GM21447 (cell line): ENCODE measurements at regions not wholly inside any gene's neighbourhood (a gene's known extent, or its start where the extent isn't known, plus 50 kb on each side); places are given as distances from the start of the nearest gene placed in this dataset.

Experiments used
- ATAC-seq: cut with Tn5 transposase; IDR thresholded peaks from one replicate; pipeline ENCODE4 v1.9.1; 2021; ENCODE audit not compliant: unreplicated experiment

DNA sequence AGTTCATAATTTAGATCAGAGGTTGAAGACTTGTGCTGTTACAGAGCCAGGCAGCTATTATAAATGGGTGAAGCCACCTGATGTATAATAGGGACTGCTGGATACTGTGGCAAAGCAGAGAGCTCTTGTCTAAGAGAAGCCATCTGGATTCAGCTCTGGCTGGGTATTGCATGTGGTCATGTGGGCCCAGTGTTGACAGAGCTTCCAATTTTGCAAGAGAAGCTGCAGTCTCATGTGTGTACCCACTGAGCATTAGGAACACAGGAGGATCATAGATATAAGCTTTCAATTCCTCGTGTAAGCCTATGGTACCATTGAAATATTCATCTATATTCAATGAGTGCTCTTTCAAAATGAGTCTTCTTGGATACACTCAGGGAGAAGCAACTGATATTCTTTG lies 303.9 kb upstream of the SLCO3A1 start:
- no peak for ATAC-seq

DNA sequence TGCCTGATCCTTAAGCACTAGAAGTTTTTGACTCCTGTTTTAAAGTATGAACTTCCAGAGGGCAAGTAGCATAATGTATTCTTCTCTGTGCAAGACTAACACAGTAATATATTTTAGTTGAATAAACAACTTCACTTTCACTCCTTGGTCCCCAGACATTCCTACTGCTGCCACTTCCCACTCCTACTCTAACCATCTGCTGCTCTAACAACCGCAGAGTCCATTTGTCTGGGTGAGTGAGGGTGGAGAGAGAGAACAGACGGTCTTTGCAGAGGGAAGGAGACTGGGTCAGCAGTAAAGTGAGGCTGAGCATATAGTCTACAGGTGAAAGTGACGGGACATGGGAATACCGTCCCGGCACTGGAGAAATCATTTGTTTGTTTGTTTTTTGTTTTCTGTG lies 301.0 kb upstream of the SLCO3A1 start:
- no peak for ATAC-seq

DNA sequence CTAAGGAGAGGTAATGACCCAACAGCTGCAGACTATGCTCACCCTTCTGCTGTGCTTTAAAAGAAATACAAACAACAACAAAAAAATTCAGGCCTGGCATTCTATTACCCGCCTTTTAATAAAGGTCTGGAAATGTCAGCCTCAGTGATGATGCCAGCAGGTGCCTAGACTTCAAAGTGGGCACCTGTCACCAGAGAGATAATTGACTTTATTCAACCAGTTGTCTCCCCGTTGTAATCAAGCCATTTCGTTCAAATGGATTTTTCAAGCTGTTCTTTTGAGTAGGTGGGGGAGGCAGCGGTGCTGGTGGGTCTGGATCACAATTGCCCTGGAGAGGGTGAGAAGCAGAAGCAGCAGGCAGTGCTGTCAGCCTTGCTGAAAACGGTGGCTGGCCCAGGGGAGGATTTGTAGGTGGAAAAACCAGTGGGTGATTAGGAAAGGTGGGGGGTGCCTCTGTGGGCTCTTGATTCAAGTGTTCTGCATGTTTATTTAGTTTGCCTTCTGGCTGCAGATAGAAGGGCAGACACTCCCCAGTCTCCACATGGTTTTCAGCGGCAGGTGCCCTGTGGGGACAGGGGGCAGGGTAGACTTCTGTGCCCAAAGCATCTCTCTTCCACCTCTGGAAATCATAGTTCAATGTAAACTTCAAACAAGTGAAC lies 300.2 kb upstream of the SLCO3A1 start:
- ATAC-seq, result no peak

DNA sequence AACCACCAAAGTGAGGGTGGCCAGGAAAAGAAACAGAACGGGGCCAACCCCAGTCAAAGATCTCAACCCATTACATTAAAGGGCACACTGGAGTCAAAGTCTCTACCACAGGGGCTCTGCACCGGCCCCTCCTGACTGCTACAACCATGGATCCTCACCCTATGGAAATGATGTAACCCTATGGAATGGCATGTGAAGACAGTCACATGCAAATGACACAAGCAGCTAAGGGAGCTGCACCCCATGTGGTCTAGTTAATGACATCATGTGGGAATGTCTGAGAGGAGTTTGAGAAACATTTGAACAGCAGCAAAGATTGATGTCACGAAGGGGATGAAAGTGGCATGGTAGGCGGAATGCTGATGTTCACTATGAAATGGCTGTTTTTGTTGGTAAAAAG lies 298.2 kb upstream of the SLCO3A1 start:
- ATAC-seq, result no peak

DNA sequence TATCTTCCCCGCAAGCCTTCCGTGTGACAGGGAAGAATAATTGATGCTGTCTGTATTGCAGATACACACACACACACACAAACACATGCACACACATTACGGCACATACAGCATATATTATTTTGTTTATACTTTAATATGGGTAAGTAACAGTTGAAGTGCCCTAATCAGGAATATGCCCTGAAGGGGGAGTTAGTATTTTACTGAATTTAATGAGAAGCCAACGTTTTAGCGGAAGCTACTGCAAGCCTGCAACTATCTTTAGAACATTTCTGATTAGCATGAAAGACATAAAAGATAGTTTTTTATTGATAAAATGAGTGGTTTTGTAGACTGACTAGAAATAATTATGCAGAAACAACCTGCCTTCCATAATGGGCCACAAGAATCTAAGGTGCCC lies 296.6 kb upstream of the SLCO3A1 start:
- ATAC-seq, result no peak

DNA sequence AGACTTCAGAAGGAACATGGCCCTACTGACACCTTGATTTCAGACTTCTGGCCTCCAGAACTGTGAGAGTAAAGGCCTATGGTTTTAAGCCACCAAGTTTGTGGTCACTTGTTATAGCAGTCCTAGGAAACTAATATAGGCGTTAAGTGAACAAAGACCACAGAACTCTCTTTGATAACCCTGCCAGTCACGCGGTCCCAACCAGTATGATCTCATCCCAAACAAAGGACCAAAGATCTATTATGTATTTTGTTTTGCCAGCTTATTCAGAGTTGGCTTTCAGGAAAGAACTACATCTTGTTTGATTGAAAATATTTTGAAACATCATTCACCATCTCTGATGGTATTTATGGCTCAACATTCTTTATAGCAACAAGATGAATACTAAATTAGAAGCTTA lies 294.4 kb upstream of the SLCO3A1 start:
- ATAC-seq, result no peak

DNA sequence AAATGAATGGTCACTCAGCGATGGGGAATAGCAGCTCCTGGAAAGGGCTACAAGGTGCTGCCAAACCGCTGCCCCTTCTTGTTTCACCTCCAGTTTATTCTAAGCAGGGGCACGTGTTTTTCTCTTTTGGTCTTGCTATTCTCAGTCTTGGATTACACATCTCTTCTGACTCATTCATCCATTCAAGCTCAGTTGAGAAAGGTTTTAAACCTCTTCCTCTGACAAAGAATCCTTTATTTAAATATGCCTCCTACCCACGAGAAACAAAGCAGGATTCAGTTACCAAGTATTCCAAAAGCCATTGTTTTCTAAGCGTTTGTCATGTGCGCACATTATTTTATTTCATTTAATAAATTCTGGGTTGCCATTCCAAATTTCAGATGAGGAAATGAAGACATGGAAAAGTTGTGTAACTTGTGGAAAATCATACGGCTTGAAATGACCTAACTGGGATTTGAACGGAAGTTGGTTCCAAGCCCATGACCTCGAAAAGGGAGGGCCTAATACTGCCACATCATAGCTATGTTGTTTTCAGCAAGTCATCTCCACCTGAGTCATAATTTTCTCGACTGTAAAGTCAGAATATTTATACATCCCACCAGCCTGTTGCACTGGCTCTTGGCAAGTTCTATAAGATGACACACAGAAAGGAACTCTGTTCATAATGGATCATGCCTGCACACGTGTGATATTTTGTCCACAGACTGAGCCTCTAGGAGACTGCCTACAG lies 292.0 kb upstream of the SLCO3A1 start:
- ATAC-seq, result no peak

DNA sequence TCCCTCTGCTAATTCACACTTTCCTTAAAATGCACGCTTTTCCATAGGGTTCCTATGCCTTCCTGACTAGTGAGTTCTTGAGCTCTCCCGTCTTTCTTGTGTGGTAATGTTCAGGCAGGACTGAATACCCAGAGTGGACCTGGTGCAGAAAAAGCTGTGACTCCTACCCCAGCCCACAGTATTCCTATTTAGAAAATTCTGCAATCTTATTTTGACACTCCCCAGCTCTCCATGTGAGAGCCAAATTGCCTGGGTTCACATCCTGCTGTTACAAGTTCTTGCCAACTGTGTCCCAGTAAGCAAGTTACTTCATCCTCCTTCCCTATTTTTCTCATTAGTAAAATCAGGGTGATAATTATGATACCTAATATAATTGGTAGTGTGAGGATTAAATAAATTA lies 290.8 kb upstream of the SLCO3A1 start:
- no peak for ATAC-seq

DNA sequence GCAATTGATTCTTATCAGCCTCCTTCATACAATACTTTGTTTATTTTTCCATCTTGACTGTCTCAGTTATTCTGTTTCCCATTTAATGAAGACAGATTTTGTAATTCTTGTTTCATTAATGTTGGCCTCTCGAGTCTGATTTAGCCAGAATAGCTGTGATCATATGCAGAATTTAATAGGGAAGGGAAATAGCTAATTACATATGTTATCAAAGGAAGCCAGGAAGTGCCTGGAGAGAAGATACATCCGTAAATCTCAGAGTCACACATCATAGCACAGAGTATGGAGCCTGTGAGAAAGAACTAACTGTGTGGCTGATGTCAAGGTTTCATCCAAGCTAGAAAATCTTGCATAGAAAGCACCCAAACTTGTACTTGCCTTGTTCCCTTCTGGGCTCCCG lies 288.9 kb upstream of the SLCO3A1 start:
- no peak for ATAC-seq

DNA sequence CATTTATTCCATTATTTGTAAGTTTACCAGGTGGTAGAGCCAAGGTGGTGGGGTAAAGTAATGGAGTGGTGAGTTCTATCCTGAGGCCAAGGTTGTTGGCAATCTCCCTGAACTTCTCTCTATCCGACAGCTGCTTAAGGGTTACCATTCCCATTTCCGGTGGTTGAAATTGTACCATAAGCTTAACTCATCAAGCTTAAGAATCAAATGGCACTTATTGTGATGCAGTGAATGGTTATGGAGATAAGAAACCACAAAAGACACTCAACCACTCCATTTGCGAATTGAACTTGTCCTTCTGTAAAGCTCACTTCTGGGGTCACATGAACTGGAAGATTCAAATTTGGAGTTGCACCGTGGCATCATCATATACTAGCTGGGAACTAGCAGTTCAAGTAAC lies 287.4 kb upstream of the SLCO3A1 start:
- no peak for ATAC-seq

DNA sequence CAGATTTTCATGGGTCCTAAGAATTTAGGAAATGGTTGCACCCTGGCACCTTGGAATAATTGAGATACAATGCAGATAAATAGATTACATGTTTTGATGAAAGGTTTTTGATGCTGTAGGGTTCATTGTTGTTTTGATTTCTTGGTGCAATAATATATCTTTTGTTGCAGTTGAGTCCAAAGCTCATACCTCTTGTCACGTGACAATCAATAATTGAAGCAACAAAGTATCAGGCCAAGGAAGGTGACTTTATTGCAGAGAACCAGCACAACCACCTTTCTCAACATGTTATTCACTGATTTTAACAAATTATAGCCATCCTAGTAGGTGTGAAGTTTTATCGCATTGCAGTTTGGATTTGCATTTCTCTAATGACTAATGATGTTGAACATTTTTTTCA lies 285.5 kb upstream of the SLCO3A1 start:
- no peak for ATAC-seq

DNA sequence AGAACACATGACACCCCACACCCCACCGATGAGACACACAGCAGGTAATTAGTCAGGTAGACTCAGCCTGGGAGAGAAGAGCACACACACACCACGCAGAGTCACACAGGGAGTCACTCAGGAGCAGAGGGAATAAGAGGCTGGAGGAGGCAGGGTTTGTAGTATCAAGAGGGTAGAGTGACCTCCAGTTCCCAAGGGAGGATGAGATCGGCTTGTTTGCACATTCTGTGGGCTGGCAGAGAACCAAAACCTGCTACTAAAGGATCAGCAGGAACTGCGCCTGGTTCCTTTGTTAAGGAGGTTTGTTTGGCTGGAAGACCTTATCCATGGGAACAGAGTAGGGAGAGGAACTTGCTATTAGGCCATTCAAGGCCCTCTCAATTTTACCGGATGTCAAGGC lies 281.4 kb upstream of the SLCO3A1 start:
- no peak for ATAC-seq

DNA sequence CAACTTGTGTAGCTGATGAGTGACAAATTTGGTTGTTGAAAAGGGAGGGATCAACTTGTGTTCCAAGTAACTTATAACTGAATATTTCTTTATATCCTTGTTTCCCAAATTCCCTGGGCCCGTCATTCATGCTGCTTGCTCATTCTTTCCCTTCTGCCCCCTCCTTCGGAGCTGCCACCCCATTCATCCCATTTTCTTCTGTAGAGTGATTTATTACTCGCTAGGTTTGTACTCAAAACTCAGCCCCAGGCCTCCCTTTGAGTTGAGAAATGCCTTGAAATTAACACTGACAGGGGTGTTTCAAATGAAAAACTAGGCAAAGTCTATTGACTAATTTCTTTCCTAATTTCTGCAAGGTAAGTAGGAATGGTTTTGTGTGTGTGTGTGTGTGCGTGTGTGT lies 277.4 kb upstream of the SLCO3A1 start:
- ATAC-seq, result no peak

DNA sequence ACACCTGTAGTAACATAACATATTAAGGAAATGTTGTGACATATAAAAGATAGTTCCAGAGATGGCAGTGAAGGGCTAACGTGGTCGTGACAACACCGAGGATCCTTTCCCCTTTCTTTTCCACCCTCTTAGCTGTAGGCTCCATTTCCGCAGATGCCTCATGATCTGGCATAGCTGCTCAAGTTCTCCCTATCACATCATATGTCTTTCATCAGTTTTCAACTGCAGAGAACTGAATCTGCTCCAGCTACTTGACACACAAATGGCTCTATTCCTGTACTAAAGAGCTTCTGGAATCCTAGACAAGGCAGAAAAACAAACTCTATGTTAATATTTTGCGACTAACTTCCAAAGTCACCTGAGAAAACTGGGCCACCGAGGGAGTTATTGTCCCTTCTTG lies 275.0 kb upstream of the SLCO3A1 start:
- ATAC-seq, result no peak

DNA sequence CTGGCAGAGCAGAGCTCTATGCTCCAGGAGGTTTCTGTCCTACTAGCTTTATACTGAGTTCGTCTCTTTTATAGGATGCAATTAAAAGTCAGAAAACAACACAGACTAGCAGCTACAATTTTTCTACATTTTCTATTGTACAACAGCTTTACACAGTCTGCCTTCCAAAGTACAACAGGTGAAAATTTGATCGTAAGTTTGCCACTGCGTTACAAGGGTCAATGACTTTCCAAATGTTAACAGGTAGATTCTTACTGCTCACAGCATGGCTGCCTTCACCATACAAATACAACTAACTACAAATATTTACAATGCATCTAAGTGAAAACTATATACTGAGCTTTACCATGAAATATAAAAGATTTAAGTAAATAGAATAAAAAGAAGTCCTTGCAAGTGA lies 268.6 kb upstream of the SLCO3A1 start:
- ATAC-seq, result no peak

DNA sequence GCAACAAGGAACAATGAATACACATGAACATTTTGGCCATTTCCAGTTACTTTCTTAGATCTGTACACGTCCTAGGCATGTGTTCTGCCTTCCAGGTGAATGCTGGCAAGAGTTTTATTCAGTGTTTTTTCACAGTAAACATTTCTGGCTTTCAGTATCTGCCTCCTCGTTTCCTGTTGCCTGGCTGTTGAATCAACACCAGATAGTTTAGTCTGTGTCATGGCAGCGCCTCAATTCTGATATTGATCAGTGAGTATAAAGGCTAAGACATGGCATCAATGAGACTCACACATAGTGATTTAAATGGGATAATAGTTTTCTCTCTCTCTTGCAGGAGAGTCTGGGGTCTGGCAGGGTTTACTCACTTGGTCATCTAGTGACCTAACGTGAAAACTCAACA lies 266.9 kb upstream of the SLCO3A1 start:
- ATAC-seq, result no peak

DNA sequence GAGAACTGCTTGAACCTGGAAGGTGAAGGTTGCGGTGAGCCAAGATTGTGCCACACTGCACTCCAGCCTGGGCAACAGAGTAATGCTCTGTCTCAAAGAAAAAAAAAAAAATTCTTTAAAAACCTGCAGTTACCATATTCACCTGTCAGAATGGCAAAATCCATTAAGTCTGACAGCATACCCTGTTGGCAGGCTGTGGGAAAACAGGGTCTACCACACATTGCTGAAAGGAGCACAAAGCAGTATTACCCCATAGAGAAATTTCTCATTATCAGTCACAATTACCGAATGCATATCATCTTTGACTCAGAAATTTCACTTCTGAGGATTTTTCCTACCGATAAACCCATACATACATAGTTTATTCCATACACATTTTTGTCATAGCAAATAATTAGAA lies 264.1 kb upstream of the SLCO3A1 start:
- no peak for ATAC-seq

DNA sequence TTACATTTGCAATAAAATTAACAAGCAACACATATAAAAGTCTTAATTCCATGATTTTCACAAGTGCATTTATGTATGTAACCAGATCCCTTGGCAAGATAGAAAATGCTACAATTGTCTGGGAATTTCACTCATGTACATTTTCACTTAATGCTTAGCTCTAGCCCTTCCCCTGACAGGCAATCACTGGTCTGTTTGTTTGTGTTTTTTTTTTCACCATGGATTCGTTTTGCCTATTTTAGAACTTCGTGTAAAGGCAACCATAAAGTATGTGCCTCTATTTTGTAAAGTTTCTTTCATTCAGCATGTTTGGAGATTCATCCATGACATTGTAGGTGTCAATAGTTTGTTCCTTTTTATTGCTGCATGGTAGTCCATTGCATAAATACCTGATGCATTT lies 260.9 kb upstream of the SLCO3A1 start:
- ATAC-seq, result no peak

DNA sequence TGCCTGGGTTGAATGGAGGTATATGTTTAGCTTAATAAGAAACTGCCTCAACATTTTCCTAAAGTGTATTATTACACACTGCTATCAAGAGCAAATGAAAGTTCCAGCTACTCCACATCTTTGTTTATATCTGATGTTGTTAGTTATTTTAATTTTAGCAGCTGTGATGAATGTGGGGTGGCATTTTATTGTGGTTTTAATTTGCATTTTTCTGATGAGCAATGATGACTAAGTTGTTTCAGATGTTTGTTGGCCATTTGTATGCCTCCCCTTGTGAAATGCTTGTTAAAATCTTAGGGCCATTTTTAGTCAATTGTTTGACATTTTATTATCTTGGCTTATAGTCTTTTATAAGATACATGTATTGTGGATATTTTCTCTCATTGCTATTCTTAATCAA lies 260.4 kb upstream of the SLCO3A1 start:
- no peak for ATAC-seq

DNA sequence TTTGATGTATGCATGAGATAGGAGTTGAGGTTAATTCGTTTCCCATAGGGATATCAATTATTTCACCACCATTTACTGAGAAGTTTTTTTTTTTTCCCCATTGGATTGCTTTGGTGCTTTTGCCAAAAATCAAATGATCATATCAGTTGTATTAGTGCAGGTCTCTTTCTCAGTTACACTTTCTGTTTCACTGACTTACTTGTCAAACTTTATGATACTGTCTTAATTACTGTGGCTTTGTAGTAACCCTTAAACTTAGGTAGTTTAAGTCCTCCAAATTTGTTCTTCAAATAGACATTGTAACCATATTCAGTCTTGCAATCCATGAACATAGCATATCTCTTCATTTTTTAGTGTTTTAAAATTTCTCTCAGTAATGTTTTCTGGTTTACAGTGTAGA lies 259.9 kb upstream of the SLCO3A1 start:
- ATAC-seq, result no peak

DNA sequence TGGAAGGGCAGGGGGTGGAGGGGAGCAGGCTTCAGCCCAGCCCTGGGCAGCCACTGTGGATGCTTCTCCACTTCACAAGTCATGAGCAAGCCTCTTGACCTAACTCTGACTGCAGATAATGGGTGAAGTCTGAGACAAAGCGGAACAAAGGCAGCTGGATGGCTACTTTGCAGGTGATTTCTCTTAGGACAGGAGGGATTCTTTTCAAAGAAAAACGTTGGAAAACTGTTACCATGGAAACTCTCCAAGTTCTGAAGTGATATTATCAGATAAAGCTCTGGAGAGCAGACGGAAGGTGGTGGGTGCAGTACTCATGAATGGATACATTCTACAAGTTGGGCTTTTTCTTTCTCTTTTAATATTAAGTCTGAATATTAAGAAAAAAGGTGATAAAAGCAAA lies 254.2 kb upstream of the SLCO3A1 start:
- no peak for ATAC-seq

DNA sequence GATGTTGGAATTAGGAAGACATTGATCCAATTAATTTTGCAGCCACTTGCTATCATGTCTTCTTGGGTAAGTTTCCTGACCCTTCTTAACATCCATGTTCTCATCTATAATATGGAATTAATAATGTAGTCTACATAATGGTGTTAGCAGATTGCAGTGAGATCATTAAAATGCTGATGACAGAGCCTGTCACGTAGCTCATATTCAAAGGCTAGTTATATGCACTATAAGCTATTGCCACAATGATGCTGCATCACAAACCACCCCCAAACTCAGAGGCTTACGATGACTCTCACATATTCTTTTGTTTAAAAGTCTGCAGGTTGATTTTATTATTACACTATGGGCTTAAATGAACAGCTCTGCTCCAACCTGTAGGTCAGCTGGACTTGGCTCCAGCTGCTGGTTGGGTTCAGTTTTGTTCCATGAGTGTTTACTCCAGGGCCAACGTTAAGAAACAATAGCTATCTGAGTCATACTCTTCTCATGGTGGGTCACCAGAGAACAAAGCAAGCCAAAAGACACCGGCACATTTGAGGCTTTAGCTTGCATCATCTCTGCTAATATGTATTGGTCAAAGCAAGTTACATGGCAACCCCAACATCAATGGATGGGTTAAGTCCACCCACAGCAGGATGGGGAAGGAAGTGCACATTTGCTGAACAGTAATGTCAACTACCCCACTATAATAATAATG lies 250.0 kb upstream of the SLCO3A1 start:
- no peak for ATAC-seq
